Heart right ventricle (tissue), 16 donors: ENCODE measurements at regions not wholly inside any gene's neighbourhood (a gene's known extent, or its start where the extent isn't known, plus 50 kb on each side); places are given as distances from the start of the nearest gene placed in this dataset.

Source experiments
- ATAC-seq, 8 donors: fragments of 200-7000 bp; cut with Tn5 transposase; one replicate each; pipeline ENCODE4 v1.9.1; 2020; ENCODE audit warnings: mild to moderate bottlenecking in 8 of 8, moderate library complexity in 8 of 8, moderate number of reproducible peaks in 1 of 8
- DNase-seq, 2 donors: peaks; one replicate each; pipeline ENCODE4 v3.0.0-alpha.2; 2020
- H3K27ac ChIP-seq, 10 donors: fragments of 200-600 bp; sonication (generic) in 2 of 10; one replicate each; pipeline versions ENCODE4 v1.5.0 to v1.8.0; 2020 to 2022; ENCODE audit warnings: mild to moderate bottlenecking in 3 of 10
- H3K27me3 ChIP-seq, 7 donors: fragments of 200-600 bp; one replicate each; pipeline ENCODE4 v1.8.0; 2021 to 2022; ENCODE audit warnings: mild to moderate bottlenecking in 2 of 7
- H3K36me3 ChIP-seq, 9 donors: fragments of 200-600 bp; sonication (generic) in 1 of 9; one replicate each; pipeline versions ENCODE4 v1.5.0 to v1.8.0; 2020 to 2022; ENCODE audit warnings: mild to moderate bottlenecking in 2 of 9
- H3K4me1 ChIP-seq, 9 donors: fragments of 200-600 bp; sonication (generic) in 1 of 9; one replicate each; pipeline versions ENCODE4 v1.5.0 to v1.8.0; 2020 to 2022; ENCODE audit warnings: mild to moderate bottlenecking in 4 of 9
- H3K4me3 ChIP-seq, 10 donors: fragments of 200-600 bp; sonication (generic) in 2 of 10; one replicate each; pipeline versions ENCODE4 v1.5.0 to v1.8.0; 2020 to 2022; ENCODE audit warnings: mild to moderate bottlenecking in 7 of 10, moderate library complexity in 2 of 10
- H3K9me3 ChIP-seq, 11 donors: fragments of 200-600 bp in 10 of 11; sonication (generic) in 2 of 11; one replicate each; pipeline versions ENCODE4 v1.5.0 to v1.8.0; 2013 to 2022; ENCODE audit warnings: mild to moderate bottlenecking in 2 of 11, control low read depth in 1 of 11, moderate library complexity in 1 of 11
- CTCF ChIP-seq, 9 donors: fragments of 200-600 bp; sonication (generic) in 2 of 9; IDR thresholded peaks; one replicate each; pipeline versions ENCODE4 v1.5.0 to v1.8.0; 2021 to 2022; ENCODE audit warnings: antibody characterized with exemption in 9 of 9, mild to moderate bottlenecking in 5 of 9, moderate library complexity in 1 of 9
- WGBS, 2 donors: extraction: QIAGEN DNeasy Blood & Tissue Kit; methylation state at CpG; one replicate each; pipeline ENCODE4 v1.1.7; 2013; ENCODE audit warnings: inconsistent platforms in 1 of 2; 5-methylcytosine and 5-hydroxymethylcytosine counted together
- intact Hi-C, 10 donors: fragments of 100-400 bp; cut with DNase I; formaldehyde crosslinking; loops; one replicate each; pipeline versions ENCODE4 v1.11.1 to v1.14.2; 2022
- donor health status: Arrhythmogenic right ventricular cardiomyopathy.
- donor health status: ischemic (EF 13 %, LVEDD 7.1; RV severe dilation, severe dysfunction).
- donor health status: healthy with polysubstance abuse.
- donor health status: DM: no; HTN: yes; CAD: no.
- donor health status: DM: no; HTN: no; CAD: no.
- donor health status: ischemic (EF 25% LVEDD 6.9; RV normal size, moderate dysfunction).
- donor health status: ischemic (EF 25% LVEDD 5.7; RV mildly dilated, moderate dysfunction).
- donor health status: healthy.
- donor health status: DM: yes; HTN: yes; CAD: no.
- donor health status: Ischemic cardiomyopathy.
- donor health status: ischemic (EF 35%, LVEDD 5.7; RV mildly dilated, moderate dysfunction).
- donor health status: nonischemic (EF 11% LVEDD 7.7; RV severe dilation, severe dysfunction).
- donor health status: DM: yes; HTN: yes; CAD: no.
- donor health status: PGD.
- donor health status: ischemic (EF 29% LVEDD 5.4; RV normal size, mild dysfunction).
- donor health status: nonischemic (EF 23%, LVEDD 6.1; RV moderate dilation, normal function).

GRCh38 chr11:82270870-82271269 lies 462.8 kb downstream of the FAM181B start:
- no peak for ATAC-seq
- Histone ChIP-seq H3K4me3 (no peak overlapping the region), H3K36me3 (no peaks in the 10 kb centered on the region), H3K4me1 (no peaks in the 10 kb centered on the region), H3K27me3 (no peaks in the 10 kb centered on the region), H3K9me3 (no peaks in the 10 kb centered on the region), H3K27ac (no peak overlapping the region)
- intact Hi-C loops: no loop called here
- no peak for TF ChIP-seq CTCF (IDR thresholded peaks at IDR 0.05)
- DNase-seq: no peak
- 90 to 92% methylated on average over 1 of the region's 1 CpG for WGBS, 2 donors

- Histone ChIP-seq H3K4me1 (no peaks in the 10 kb centered on the region), H3K9me3 (no peaks in the 10 kb centered on the region), H3K27me3 (no peaks in the 10 kb centered on the region), H3K36me3 (no peaks in the 10 kb centered on the region), H3K27ac (no peak overlapping the region), H3K4me3 (no peak overlapping the region)
- WGBS, 2 donors: 64 to 68% methylated on average over 6 of the region's 6 CpGs
- intact Hi-C loops: no loop called here
- no peak for DNase-seq
- ATAC-seq: no peak
- TF ChIP-seq CTCF (IDR thresholded peaks at IDR 0.05): no peak
Observed at GRCh38 chr11:82268627-82269026, 465.0 kb downstream of the FAM181B start.

GRCh38 chr11:82267186-82267585 lies 466.5 kb downstream of the FAM181B start:
- DNase-seq (no peak), ATAC-seq (no peak)
- Histone ChIP-seq H3K27me3 (no peaks in the 10 kb centered on the region), H3K4me1 (no peaks in the 10 kb centered on the region), H3K27ac (no peak overlapping the region), H3K4me3 (no peak overlapping the region), H3K9me3 (no peaks in the 10 kb centered on the region), H3K36me3 (no peaks in the 10 kb centered on the region)
- TF ChIP-seq CTCF (IDR thresholded peaks at IDR 0.05): no peak
- intact Hi-C loops: no loop called here
- 83 to 87% methylated on average over 3 of the region's 3 CpGs for WGBS, 2 donors

- intact Hi-C loops: no loop called here
- WGBS, 2 donors: 83 to 88% methylated on average over 1 of the region's 1 CpG
- ATAC-seq: no peak
Observed at GRCh38 chr11:82261367-82261766, 472.3 kb downstream of the FAM181B start.

More at GRCh38 chr11:82261367-82261766, 472.3 kb downstream of the FAM181B start:
- H3K36me3 ChIP-seq: no peaks in the 10 kb centered on the region
- no peaks in the 10 kb centered on the region for H3K27me3 ChIP-seq
- no peak for TF ChIP-seq CTCF (IDR thresholded peaks at IDR 0.05)
- no peaks in the 10 kb centered on the region for H3K9me3 ChIP-seq
- H3K4me1 ChIP-seq: no peaks in the 10 kb centered on the region
- DNase-seq: no peak
- no peak overlapping the region for H3K27ac ChIP-seq
- no peak overlapping the region for H3K4me3 ChIP-seq
